ENCODE measurements at regions not wholly inside any gene's neighbourhood (a gene's known extent, or its start where the extent isn't known, plus 50 kb on each side); places are given as distances from the start of the nearest gene placed in this dataset.

GRCh38 chr16:58923094-58923493, 189.0 kb upstream of the GOT2 start:
- intact Hi-C loops (cut with DNase I; ENCODE audit: low total_unique reads) = no loop called here
- DNase-seq (ENCODE audit: low spot score in 2 of 2) = no peak
- 79 to 84% methylated on average over 2 of the region's 2 CpGs for WGBS, 2 donors
- TF ChIP-seq POLR2A (IDR thresholded peaks at IDR 0.05) (no peak), CTCF (IDR thresholded peaks at IDR 0.05) (no peak)
- H3K4me3 ChIP-seq (ENCODE audit: low read depth, poor library complexity, severe bottlenecking) = no peak overlapping the region

GRCh38 chr16:58913456-58913855, 179.3 kb upstream of the GOT2 start:
- WGBS, 2 donors = 87 to 88% methylated on average over 4 of the region's 4 CpGs
- intact Hi-C loops (cut with DNase I; ENCODE audit: low total_unique reads) = no loop called here
- no peak overlapping the region for H3K4me3 ChIP-seq (ENCODE audit: low read depth, poor library complexity, severe bottlenecking)
- TF ChIP-seq POLR2A (IDR thresholded peaks at IDR 0.05) (no peak), CTCF (IDR thresholded peaks at IDR 0.05) (no peak)
- DNase-seq (ENCODE audit: low spot score in 2 of 2) = no peak

- no peak for DNase-seq (ENCODE audit: low spot score in 2 of 2)
- TF ChIP-seq POLR2A (IDR thresholded peaks at IDR 0.05) = no peak
- no peak for TF ChIP-seq CTCF (IDR thresholded peaks at IDR 0.05)
Observed at GRCh38 chr16:58912571-58912970, 178.5 kb upstream of the GOT2 start.

GRCh38 chr16:58906981-58907715, 173.0 kb upstream of the GOT2 start:
- no peak for DNase-seq (ENCODE audit: low spot score in 2 of 2)
- H3K4me3 ChIP-seq (ENCODE audit: low read depth, poor library complexity, severe bottlenecking) = no peak overlapping the region
- WGBS, 2 donors = 81 to 82% methylated on average over 8 of the region's 8 CpGs
- intact Hi-C loops (cut with DNase I; ENCODE audit: low total_unique reads) = no loop called here
- no peak for TF ChIP-seq POLR2A (IDR thresholded peaks at IDR 0.05)
- no peak for TF ChIP-seq CTCF (IDR thresholded peaks at IDR 0.05)

More at GRCh38 chr16:58912571-58912970, 178.5 kb upstream of the GOT2 start:
- intact Hi-C loops (cut with DNase I; ENCODE audit: low total_unique reads) = no loop called here
- no peak overlapping the region for H3K4me3 ChIP-seq (ENCODE audit: low read depth, poor library complexity, severe bottlenecking)

- no peak for TF ChIP-seq CTCF (IDR thresholded peaks at IDR 0.05)
- TF ChIP-seq POLR2A (IDR thresholded peaks at IDR 0.05) = no peak
- no peak for DNase-seq (ENCODE audit: low spot score in 2 of 2)
- WGBS, 2 donors = 78 to 84% methylated on average over 4 of the region's 4 CpGs
- intact Hi-C loops (cut with DNase I; ENCODE audit: low total_unique reads) = no loop called here
- no peak overlapping the region for H3K4me3 ChIP-seq (ENCODE audit: low read depth, poor library complexity, severe bottlenecking)
Observed at GRCh38 chr16:58904291-58904690, 170.2 kb upstream of the GOT2 start.

- H3K4me3 ChIP-seq (ENCODE audit: low read depth, poor library complexity, severe bottlenecking) = no peak overlapping the region
- no peak for TF ChIP-seq CTCF (IDR thresholded peaks at IDR 0.05)
- TF ChIP-seq POLR2A (IDR thresholded peaks at IDR 0.05) = no peak
- WGBS, 2 donors = 75 to 86% methylated on average over 1 of the region's 1 CpG
- DNase-seq (ENCODE audit: low spot score in 2 of 2) = no peak
- intact Hi-C loops (cut with DNase I; ENCODE audit: low total_unique reads) = no loop called here
Observed at GRCh38 chr16:58889516-58889915, 155.4 kb upstream of the GOT2 start.

Measured in lower leg skin (tissue), 4 donors.